ENCODE measurements at regions not wholly inside any gene's neighbourhood (a gene's known extent, or its start where the extent isn't known, plus 50 kb on each side); places are given as distances from the start of the nearest gene placed in this dataset.
A peak's percentile ranks its signal among the peaks of the same experiment; 100 is the strongest.

- Histone ChIP-seq H3K27me3 (ENCODE audit: control insufficient read depth, insufficient read depth, low read length) (no peaks in the 10 kb centered on the region), H3K27ac (ENCODE audit: low read depth, low read length) (no peak overlapping the region), H3K4me1 (ENCODE audit: control insufficient read depth, insufficient read depth, low read length) (no peaks in the 10 kb centered on the region), H3K4me3 (ENCODE audit: low read depth, low read length) (no peak overlapping the region), H3K36me3 (ENCODE audit: control insufficient read depth, insufficient read depth, low read length) (no peaks in the 10 kb centered on the region), H3K9me3 (ENCODE audit: control insufficient read depth, insufficient read depth, low read length) (no peaks in the 10 kb centered on the region)
- WGBS (ENCODE audit: insufficient coverage), result 12% methylated on average over 2 of the region's 4 CpGs
- peak in 1 of 6 donors; percentile 74 for DNase-seq (ENCODE audit: low read depth in 4 of 6, low spot score in 6 of 6)
Measured at GRCh38 chr10:60459701-60460457, 70.2 kb upstream of the ANK3 start.

- 63% methylated on average over 3 of the region's 4 CpGs for WGBS (ENCODE audit: insufficient coverage)
- no peak for DNase-seq (ENCODE audit: low read depth in 4 of 6, low spot score in 6 of 6)
- no peaks in the 10 kb centered on the region for H3K9me3 ChIP-seq (ENCODE audit: control insufficient read depth, insufficient read depth, low read length)
- H3K36me3 ChIP-seq (ENCODE audit: control insufficient read depth, insufficient read depth, low read length), result no peaks in the 10 kb centered on the region
- no peak overlapping the region for H3K27ac ChIP-seq (ENCODE audit: low read depth, low read length)
- H3K4me1 ChIP-seq (ENCODE audit: control insufficient read depth, insufficient read depth, low read length), result no peaks in the 10 kb centered on the region
- H3K4me3 ChIP-seq (ENCODE audit: low read depth, low read length), result no peak overlapping the region
- no peaks in the 10 kb centered on the region for H3K27me3 ChIP-seq (ENCODE audit: control insufficient read depth, insufficient read depth, low read length)
Measured at GRCh38 chr10:60456053-60456452, 66.4 kb upstream of the ANK3 start.

DNA sequence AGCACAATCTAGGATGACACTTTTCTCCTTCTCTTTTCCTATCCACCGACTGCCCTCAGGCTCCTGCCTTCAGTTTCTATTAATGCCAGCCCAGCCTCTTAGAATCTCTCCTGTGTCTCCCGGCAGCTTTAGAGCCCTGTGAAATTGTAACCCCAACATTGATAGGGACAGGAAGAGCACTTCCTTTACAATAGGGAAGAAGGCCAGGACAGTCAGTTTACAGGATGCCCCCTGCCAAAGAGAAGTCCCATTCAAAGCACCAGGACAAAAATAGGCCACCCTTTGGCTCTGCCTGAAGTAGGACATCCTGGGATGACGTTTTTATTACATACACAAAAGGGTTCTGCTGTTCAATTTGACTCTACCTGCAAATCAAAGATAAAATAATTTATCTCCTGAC lies 64.7 kb upstream of the ANK3 start:
- H3K27ac ChIP-seq (ENCODE audit: low read depth, low read length), result no peak overlapping the region
- no peaks in the 10 kb centered on the region for H3K9me3 ChIP-seq (ENCODE audit: control insufficient read depth, insufficient read depth, low read length)
- WGBS (ENCODE audit: insufficient coverage), result 10% methylated on average over 2 of the region's 3 CpGs
- H3K4me1 ChIP-seq (ENCODE audit: control insufficient read depth, insufficient read depth, low read length), result no peaks in the 10 kb centered on the region
- no peak overlapping the region for H3K4me3 ChIP-seq (ENCODE audit: low read depth, low read length)
- DNase-seq (ENCODE audit: low read depth in 4 of 6, low spot score in 6 of 6), result no peak
- H3K36me3 ChIP-seq (ENCODE audit: control insufficient read depth, insufficient read depth, low read length), result no peaks in the 10 kb centered on the region
- no peaks in the 10 kb centered on the region for H3K27me3 ChIP-seq (ENCODE audit: control insufficient read depth, insufficient read depth, low read length)

DNA sequence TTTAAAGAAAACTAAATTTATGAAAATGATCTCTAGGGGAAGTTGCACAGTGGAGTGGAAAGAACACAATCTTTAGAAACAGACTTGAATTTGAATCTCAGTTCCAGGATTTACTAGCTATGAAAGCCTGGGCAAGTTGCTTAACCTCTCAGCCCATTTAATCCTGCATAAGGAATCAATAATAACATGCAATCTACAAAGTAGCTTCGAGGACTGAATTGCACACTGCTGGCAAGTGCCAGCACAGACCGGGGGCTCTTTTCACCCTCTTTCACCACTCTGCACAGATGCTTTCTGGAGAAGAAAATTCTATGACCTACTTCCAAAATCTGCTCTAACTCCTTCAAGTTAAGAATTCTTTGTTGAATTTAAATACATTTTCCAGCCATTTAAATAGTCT lies 63.4 kb upstream of the ANK3 start:
- H3K27me3 ChIP-seq (ENCODE audit: control insufficient read depth, insufficient read depth, low read length), result no peaks in the 10 kb centered on the region
- WGBS (ENCODE audit: insufficient coverage), result 0% methylated on average over 1 of the region's 2 CpGs
- H3K4me3 ChIP-seq (ENCODE audit: low read depth, low read length), result no peak overlapping the region
- H3K27ac ChIP-seq (ENCODE audit: low read depth, low read length), result no peak overlapping the region
- H3K9me3 ChIP-seq (ENCODE audit: control insufficient read depth, insufficient read depth, low read length), result no peaks in the 10 kb centered on the region
- DNase-seq (ENCODE audit: low read depth in 4 of 6, low spot score in 6 of 6), result peak in 1 of 6 donors; percentile 26
- H3K4me1 ChIP-seq (ENCODE audit: control insufficient read depth, insufficient read depth, low read length), result no peaks in the 10 kb centered on the region
- H3K36me3 ChIP-seq (ENCODE audit: control insufficient read depth, insufficient read depth, low read length), result no peaks in the 10 kb centered on the region

- H3K36me3 ChIP-seq (ENCODE audit: control insufficient read depth, insufficient read depth, low read length), result no peaks in the 10 kb centered on the region
- H3K4me1 ChIP-seq (ENCODE audit: control insufficient read depth, insufficient read depth, low read length), result no peaks in the 10 kb centered on the region
- no peak overlapping the region for H3K4me3 ChIP-seq (ENCODE audit: low read depth, low read length)
- no peaks in the 10 kb centered on the region for H3K27me3 ChIP-seq (ENCODE audit: control insufficient read depth, insufficient read depth, low read length)
- 100% methylated on average over 4 of the region's 4 CpGs for WGBS (ENCODE audit: insufficient coverage)
- DNase-seq (ENCODE audit: low read depth in 4 of 6, low spot score in 6 of 6), result no peak
- H3K9me3 ChIP-seq (ENCODE audit: control insufficient read depth, insufficient read depth, low read length), result no peaks in the 10 kb centered on the region
- H3K27ac ChIP-seq (ENCODE audit: low read depth, low read length), result no peak overlapping the region
Measured at GRCh38 chr10:60450291-60450690, 60.6 kb upstream of the ANK3 start.

GRCh38 chr10:60448246-60448645 lies 58.6 kb upstream of the ANK3 start:
- H3K27me3 ChIP-seq (ENCODE audit: control insufficient read depth, insufficient read depth, low read length), result no peaks in the 10 kb centered on the region
- no peaks in the 10 kb centered on the region for H3K9me3 ChIP-seq (ENCODE audit: control insufficient read depth, insufficient read depth, low read length)
- DNase-seq (ENCODE audit: low read depth in 4 of 6, low spot score in 6 of 6), result peak in 1 of 6 donors; percentile 58
- H3K4me3 ChIP-seq (ENCODE audit: low read depth, low read length), result no peak overlapping the region
- no peak overlapping the region for H3K27ac ChIP-seq (ENCODE audit: low read depth, low read length)
- no peaks in the 10 kb centered on the region for H3K4me1 ChIP-seq (ENCODE audit: control insufficient read depth, insufficient read depth, low read length)
- no CpG with 5 or more reads among the region's 3 CpGs for WGBS (ENCODE audit: insufficient coverage)
- no peaks in the 10 kb centered on the region for H3K36me3 ChIP-seq (ENCODE audit: control insufficient read depth, insufficient read depth, low read length)

DNA sequence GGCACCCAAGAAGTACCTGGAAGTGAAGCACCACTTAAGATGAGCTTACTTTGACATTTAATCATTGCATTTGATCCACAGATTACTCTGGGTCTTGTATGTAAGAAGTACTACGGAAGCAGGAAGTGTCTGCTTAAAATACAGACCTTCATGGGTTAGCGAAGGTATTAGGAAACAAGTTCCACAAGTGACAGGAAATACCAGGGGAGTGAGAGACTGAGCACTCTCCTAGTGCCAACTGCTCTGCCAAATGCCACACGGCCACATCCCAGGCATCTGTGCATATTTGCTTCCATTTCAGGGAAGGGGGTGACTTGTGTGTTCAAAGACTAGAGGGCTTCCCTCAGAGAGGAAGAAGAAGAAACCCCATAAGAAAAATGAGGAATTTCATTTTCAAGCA lies 57.2 kb upstream of the ANK3 start:
- no peak for DNase-seq (ENCODE audit: low read depth in 4 of 6, low spot score in 6 of 6)
- Histone ChIP-seq H3K4me3 (ENCODE audit: low read depth, low read length) (no peak overlapping the region), H3K9me3 (ENCODE audit: control insufficient read depth, insufficient read depth, low read length) (no peaks in the 10 kb centered on the region), H3K4me1 (ENCODE audit: control insufficient read depth, insufficient read depth, low read length) (no peaks in the 10 kb centered on the region), H3K27ac (ENCODE audit: low read depth, low read length) (no peak overlapping the region), H3K36me3 (ENCODE audit: control insufficient read depth, insufficient read depth, low read length) (no peaks in the 10 kb centered on the region), H3K27me3 (ENCODE audit: control insufficient read depth, insufficient read depth, low read length) (no peaks in the 10 kb centered on the region)
- 92% methylated on average over 2 of the region's 3 CpGs for WGBS (ENCODE audit: insufficient coverage)

GRCh38 chr10:60446070-60446833 lies 56.6 kb upstream of the ANK3 start:
- DNase-seq (ENCODE audit: low read depth in 4 of 6, low spot score in 6 of 6), result no peak
- Histone ChIP-seq H3K36me3 (ENCODE audit: control insufficient read depth, insufficient read depth, low read length) (no peaks in the 10 kb centered on the region), H3K4me1 (ENCODE audit: control insufficient read depth, insufficient read depth, low read length) (no peaks in the 10 kb centered on the region), H3K27ac (ENCODE audit: low read depth, low read length) (peak overlapping the region; percentile 19), H3K4me3 (ENCODE audit: low read depth, low read length) (no peak overlapping the region), H3K9me3 (ENCODE audit: control insufficient read depth, insufficient read depth, low read length) (no peaks in the 10 kb centered on the region), H3K27me3 (ENCODE audit: control insufficient read depth, insufficient read depth, low read length) (no peaks in the 10 kb centered on the region)
- WGBS (ENCODE audit: insufficient coverage), result no CpG with 5 or more reads among the region's 5 CpGs

GRCh38 chr10:60444494-60445064 lies 54.9 kb upstream of the ANK3 start:
- Histone ChIP-seq H3K27ac (ENCODE audit: low read depth, low read length) (no peak overlapping the region), H3K9me3 (ENCODE audit: control insufficient read depth, insufficient read depth, low read length) (no peaks in the 10 kb centered on the region), H3K4me3 (ENCODE audit: low read depth, low read length) (no peak overlapping the region), H3K27me3 (ENCODE audit: control insufficient read depth, insufficient read depth, low read length) (no peaks in the 10 kb centered on the region), H3K36me3 (ENCODE audit: control insufficient read depth, insufficient read depth, low read length) (no peaks in the 10 kb centered on the region), H3K4me1 (ENCODE audit: control insufficient read depth, insufficient read depth, low read length) (no peaks in the 10 kb centered on the region)
- DNase-seq (ENCODE audit: low read depth in 4 of 6, low spot score in 6 of 6), result peak in 5 of 6 donors; percentile 19 to 84 (median 39)
- WGBS (ENCODE audit: insufficient coverage), result no CpG with 5 or more reads among the region's 1 CpG

Measured in spinal cord (tissue), 9 donors.